Type B pancreatic cell (in vitro differentiated cells): ENCODE measurements at regions not wholly inside any gene's neighbourhood (a gene's known extent, or its start where the extent isn't known, plus 50 kb on each side); places are given as distances from the start of the nearest gene placed in this dataset.

Source experiments
- DNase-seq: peaks from one replicate; pipeline ENCODE4 v3.0.0; 2021; ENCODE audit warnings: mixed read lengths; ENCODE audit not compliant: unreplicated experiment; ENCODE audit errors: extremely low spot score
- H3K27ac Mint-ChIP-seq: 2 replicates; pipeline ENCODE4 v1.8.0; 2021; ENCODE audit warnings: mild to moderate bottlenecking, mixed read lengths
- H3K27me3 Mint-ChIP-seq: 2 replicates; pipeline ENCODE4 v1.8.0; 2021; ENCODE audit warnings: mixed read lengths
- H3K36me3 Mint-ChIP-seq: 2 replicates; pipeline ENCODE4 v1.8.0; 2021; ENCODE audit warnings: mixed read lengths
- H3K4me1 Mint-ChIP-seq: one replicate; pipeline ENCODE4 v1.8.0; 2021; ENCODE audit warnings: mixed read lengths; ENCODE audit not compliant: unreplicated experiment
- H3K4me3 Mint-ChIP-seq: 2 replicates; pipeline ENCODE4 v1.8.0; 2021; ENCODE audit warnings: mild to moderate bottlenecking, mixed read lengths
- H3K9me3 Mint-ChIP-seq: 2 replicates; pipeline ENCODE4 v1.8.0; 2021; ENCODE audit warnings: mixed read lengths
- CTCF ChIP-seq: fragments of 200-600 bp; sonication (generic); conservative IDR thresholded peaks from 2 replicates; pipeline ENCODE4 v1.5.0; 2021; ENCODE audit warnings: antibody characterized with exemption, mild to moderate bottlenecking

- no peaks in the 10 kb centered on the region for H3K9me3 Mint-ChIP-seq
- DNase-seq = no peak
- H3K4me3 Mint-ChIP-seq = no peak overlapping the region
- peaks cover 27% of the 10 kb centered on the region for H3K4me1 Mint-ChIP-seq
- H3K27me3 Mint-ChIP-seq = no peaks in the 10 kb centered on the region
- no peak overlapping the region for H3K27ac Mint-ChIP-seq
- H3K36me3 Mint-ChIP-seq = no peaks in the 10 kb centered on the region
- TF ChIP-seq CTCF = no peak
Measured at GRCh38 chr13:74533226-74533625, 399.0 kb upstream of the KLF12 start.

- H3K9me3 Mint-ChIP-seq = no peaks in the 10 kb centered on the region
- H3K36me3 Mint-ChIP-seq = no peaks in the 10 kb centered on the region
- no peak for DNase-seq
- no peak for TF ChIP-seq CTCF
- H3K27ac Mint-ChIP-seq = no peak overlapping the region
- peaks cover 28% of the 10 kb centered on the region for H3K4me1 Mint-ChIP-seq
- no peaks in the 10 kb centered on the region for H3K27me3 Mint-ChIP-seq
- H3K4me3 Mint-ChIP-seq = no peak overlapping the region
Measured at GRCh38 chr13:74530011-74530410, 395.8 kb upstream of the KLF12 start.

GRCh38 chr13:74528734-74529513 lies 394.7 kb upstream of the KLF12 start:
- Mint-ChIP-seq H3K27ac (no peak overlapping the region), H3K27me3 (no peaks in the 10 kb centered on the region), H3K36me3 (no peaks in the 10 kb centered on the region), H3K4me3 (no peak overlapping the region), H3K4me1 (peaks cover 28% of the 10 kb centered on the region), H3K9me3 (no peaks in the 10 kb centered on the region)
- DNase-seq = no peak
- no peak for TF ChIP-seq CTCF

- H3K36me3 Mint-ChIP-seq = no peaks in the 10 kb centered on the region
- no peak for TF ChIP-seq CTCF
- H3K9me3 Mint-ChIP-seq = no peaks in the 10 kb centered on the region
- peaks cover 19% of the 10 kb centered on the region for H3K4me1 Mint-ChIP-seq
- no peak for DNase-seq
- H3K27ac Mint-ChIP-seq = no peak overlapping the region
- H3K4me3 Mint-ChIP-seq = no peak overlapping the region
- no peaks in the 10 kb centered on the region for H3K27me3 Mint-ChIP-seq
Measured at GRCh38 chr13:74523057-74523456, 388.9 kb upstream of the KLF12 start.

- H3K27me3 Mint-ChIP-seq = peaks cover 8% of the 10 kb centered on the region
- H3K9me3 Mint-ChIP-seq = no peaks in the 10 kb centered on the region
- TF ChIP-seq CTCF = no peak
- H3K27ac Mint-ChIP-seq = no peak overlapping the region
- H3K4me3 Mint-ChIP-seq = no peak overlapping the region
- DNase-seq = no peak
- no peaks in the 10 kb centered on the region for H3K4me1 Mint-ChIP-seq
- H3K36me3 Mint-ChIP-seq = no peaks in the 10 kb centered on the region
Measured at GRCh38 chr13:74511523-74511922, 377.3 kb upstream of the KLF12 start.
